Tibial artery (tissue), 4 donors: ENCODE measurements at regions not wholly inside any gene's neighbourhood (a gene's known extent, or its start where the extent isn't known, plus 50 kb on each side); places are given as distances from the start of the nearest gene placed in this dataset.
"Not testable (repeated sequence)": the region's sequence is repeated elsewhere in the genome, so short reads cannot be mapped to it uniquely, and the experiment has no call there.

Experiments
- DNase-seq, 2 donors: peaks; one replicate each; pipeline ENCODE4 v3.0.0-alpha.2; 2019
- H3K27ac ChIP-seq, 2 donors: fragments of 200-600 bp; sonication (generic) in 1 of 2; 1 replicate in 1 of 2; 2 replicates in 1 of 2; pipeline ENCODE4 v1.5.1; 2018 to 2019; ENCODE audit warnings: mild to moderate bottlenecking in 1 of 2
- H3K27me3 ChIP-seq, 2 donors: fragments of 200-600 bp; sonication (generic) in 1 of 2; one replicate each; pipeline versions ENCODE4 v1.5.1 to v1.6.0; 2016 to 2019
- H3K36me3 ChIP-seq, 3 donors: fragments of 200-600 bp; sonication (generic) in 2 of 3; one replicate each; pipeline ENCODE4 v1.5.1; 2016 to 2019; ENCODE audit warnings: mild to moderate bottlenecking in 2 of 3
- H3K4me1 ChIP-seq, 4 donors: fragments of 200-600 bp; sonication (generic) in 2 of 4; 1 replicate in 3 of 4; 2 replicates in 1 of 4; pipeline ENCODE4 v1.5.1; 2016 to 2019
- H3K4me3 ChIP-seq, 2 donors: fragments of 200-600 bp; sonication (generic) in 1 of 2; 1 replicate in 1 of 2; 2 replicates in 1 of 2; pipeline ENCODE4 v1.5.1; 2018 to 2019; ENCODE audit warnings: mild to moderate bottlenecking in 2 of 2
- H3K9me3 ChIP-seq, 3 donors: fragments of 200-600 bp; sonication (generic) in 1 of 3; one replicate each; pipeline ENCODE4 v1.5.1; 2016 to 2019
- CTCF ChIP-seq, 2 experiments: fragments of 200-600 bp in 1 of 2; fragments of 450-650 bp in 1 of 2; IDR thresholded peaks; one replicate each; pipeline ENCODE4 v1.5.1; 2017 to 2019; ENCODE audit warnings: antibody characterized with exemption in 2 of 2, mild to moderate bottlenecking in 1 of 2, moderate library complexity in 1 of 2
- intact Hi-C: fragments of 100-400 bp; cut with DNase I; formaldehyde crosslinking; loops from one replicate; pipeline ENCODE4 v1.15.0; 2023; ENCODE audit warnings: low total_unique reads

DNA sequence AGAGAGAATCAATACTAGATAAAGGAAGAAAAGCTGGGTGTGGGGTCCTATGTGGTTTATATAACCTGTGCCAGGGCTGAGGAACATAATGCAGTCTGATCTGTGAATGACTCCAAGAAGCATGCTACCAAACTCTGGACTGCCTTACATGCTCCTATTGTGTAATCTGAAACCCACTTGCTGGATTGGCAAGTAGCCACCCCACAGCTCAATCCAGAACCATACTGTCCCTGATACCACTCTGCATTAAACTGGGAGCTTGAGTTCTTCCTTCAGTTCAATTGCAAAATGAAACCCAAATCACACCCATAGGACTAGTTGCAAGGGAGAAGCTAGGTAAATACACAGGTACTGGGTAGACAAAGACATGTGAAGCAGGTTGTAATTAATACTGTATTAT, 115.4 kb upstream of the NEGR1 start:
- H3K27ac ChIP-seq: no peak overlapping the region
- no peak overlapping the region for H3K4me3 ChIP-seq
- DNase-seq: no peak
- no peaks in the 10 kb centered on the region for H3K9me3 ChIP-seq
- no peaks in the 10 kb centered on the region for H3K27me3 ChIP-seq
- H3K4me1 ChIP-seq: peaks cover 0 to 8% (median 0%) of the 10 kb centered on the region in 4 donors
- no peaks in the 10 kb centered on the region for H3K36me3 ChIP-seq
- no peak for TF ChIP-seq CTCF (IDR thresholded peaks at IDR 0.05)
- intact Hi-C loops: no loop called here

GRCh38 chr1:72394457-72394856, 112.1 kb upstream of the NEGR1 start:
- Histone ChIP-seq H3K9me3 (no peaks in the 10 kb centered on the region), H3K27me3 (no peaks in the 10 kb centered on the region), H3K4me3 (no peak overlapping the region), H3K4me1 (peaks cover 0 to 8% (median 0%) of the 10 kb centered on the region in 4 donors), H3K27ac (no peak overlapping the region), H3K36me3 (no peaks in the 10 kb centered on the region)
- TF ChIP-seq CTCF (IDR thresholded peaks at IDR 0.05): no peak
- no peak for DNase-seq
- intact Hi-C loops: no loop called here

DNA sequence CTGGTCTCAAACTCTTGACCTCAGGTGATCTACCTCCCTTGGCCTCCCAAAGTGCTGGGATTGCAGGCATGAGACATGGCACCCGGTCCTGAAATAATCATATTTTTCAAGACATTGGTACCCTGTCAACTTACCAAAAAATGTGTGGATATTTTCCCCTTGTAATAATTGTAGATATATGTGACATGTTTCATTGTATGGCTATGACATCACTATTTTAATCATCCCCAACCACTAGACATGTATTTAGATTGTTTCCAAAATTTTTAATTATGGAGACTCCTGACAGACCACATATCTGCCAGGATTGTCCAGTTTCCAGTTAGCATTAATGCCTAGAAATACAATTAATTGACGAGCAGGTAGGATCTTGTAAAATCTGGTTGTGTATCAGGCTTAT, 96.7 kb upstream of the NEGR1 start:
- H3K9me3 ChIP-seq: no peaks in the 10 kb centered on the region
- H3K27ac ChIP-seq: no peak overlapping the region
- no peaks in the 10 kb centered on the region for H3K36me3 ChIP-seq
- intact Hi-C loops: no loop called here
- H3K4me1 ChIP-seq: peaks cover 0 to 9% (median 0%) of the 10 kb centered on the region in 4 donors
- no peak overlapping the region for H3K4me3 ChIP-seq
- no peak for TF ChIP-seq CTCF (IDR thresholded peaks at IDR 0.05)
- H3K27me3 ChIP-seq: no peaks in the 10 kb centered on the region
- no peak for DNase-seq

- Histone ChIP-seq H3K9me3 (no peaks in the 10 kb centered on the region), H3K36me3 (no peaks in the 10 kb centered on the region), H3K4me3 (no peak overlapping the region), H3K4me1 (peaks cover 0 to 9% (median 0%) of the 10 kb centered on the region in 4 donors), H3K27ac (no peak overlapping the region), H3K27me3 (no peaks in the 10 kb centered on the region)
- DNase-seq: no peak
- intact Hi-C loops: no loop called here
- no peak for TF ChIP-seq CTCF (IDR thresholded peaks at IDR 0.05)
These were observed 92.9 kb upstream of the NEGR1 start for GRCh38 chr1:72375226-72375625.

- no peaks in the 10 kb centered on the region for H3K27me3 ChIP-seq
- peak in 1 of 2 donors; percentile 47 for DNase-seq
- H3K4me3 ChIP-seq: no peak overlapping the region
- intact Hi-C loops: no loop called here
- no peak for TF ChIP-seq CTCF (IDR thresholded peaks at IDR 0.05)
- no peak overlapping the region for H3K27ac ChIP-seq
- H3K4me1 ChIP-seq: peaks cover 0 to 8% (median 0%) of the 10 kb centered on the region in 4 donors
- H3K36me3 ChIP-seq: no peaks in the 10 kb centered on the region
- no peaks in the 10 kb centered on the region for H3K9me3 ChIP-seq
These were observed 89.1 kb upstream of the NEGR1 start for GRCh38 chr1:72371259-72372035.

GRCh38 chr1:72370836-72371235, 88.5 kb upstream of the NEGR1 start:
- H3K9me3 ChIP-seq, H3K27me3 ChIP-seq, H3K36me3 ChIP-seq, intact Hi-C loops, DNase-seq, H3K4me3 ChIP-seq, H3K27ac ChIP-seq, H3K4me1 ChIP-seq: not testable (repeated sequence)
